GM12875 (cell line): ENCODE measurements at regions not wholly inside any gene's neighbourhood (a gene's known extent, or its start where the extent isn't known, plus 50 kb on each side); places are given as distances from the start of the nearest gene placed in this dataset.
"Not testable (repeated sequence)": the region's sequence is repeated elsewhere in the genome, so short reads cannot be mapped to it uniquely, and the experiment has no call there.

ENCODE experiments used
- H3K4me3 ChIP-seq: one replicate; pipeline ENCODE4 v1.5.1; 2011; ENCODE audit warnings: low read depth, low read length, control low read depth
- CTCF ChIP-seq: IDR thresholded peaks from 2 replicates; pipeline ENCODE4 v1.5.1; 2011; ENCODE audit warnings: low read depth, mild to moderate bottlenecking, control low read depth, inconsistent platforms, low read length, moderate library complexity, borderline replicate concordance; ENCODE audit not compliant: insufficient read depth

GRCh38 chr4:23967281-23967680 is 77.4 kb upstream of the PPARGC1A start:
- no peak overlapping the region for H3K4me3 ChIP-seq
- no peak for TF ChIP-seq CTCF

- TF ChIP-seq CTCF, result no peak
- H3K4me3 ChIP-seq, result no peak overlapping the region
Observed at GRCh38 chr4:23966725-23967124, 76.9 kb upstream of the PPARGC1A start.

- H3K4me3 ChIP-seq, result no peak overlapping the region
- no peak for TF ChIP-seq CTCF
Observed at GRCh38 chr4:23962462-23962861, 72.6 kb upstream of the PPARGC1A start.

GRCh38 chr4:23961395-23961794 is 71.5 kb upstream of the PPARGC1A start:
- H3K4me3 ChIP-seq, result not testable (repeated sequence)

GRCh38 chr4:23959396-23960148 is 69.7 kb upstream of the PPARGC1A start:
- TF ChIP-seq CTCF, result no peak
- H3K4me3 ChIP-seq, result no peak overlapping the region

- no peak overlapping the region for H3K4me3 ChIP-seq
- TF ChIP-seq CTCF, result no peak
Observed at GRCh38 chr4:23958749-23959148, 68.9 kb upstream of the PPARGC1A start.

- H3K4me3 ChIP-seq, result no peak overlapping the region
- TF ChIP-seq CTCF, result no peak
Observed at GRCh38 chr4:23957465-23957864, 67.6 kb upstream of the PPARGC1A start.
